ENCODE measurements at regions not wholly inside any gene's neighbourhood (a gene's known extent, or its start where the extent isn't known, plus 50 kb on each side); places are given as distances from the start of the nearest gene placed in this dataset.

DNA sequence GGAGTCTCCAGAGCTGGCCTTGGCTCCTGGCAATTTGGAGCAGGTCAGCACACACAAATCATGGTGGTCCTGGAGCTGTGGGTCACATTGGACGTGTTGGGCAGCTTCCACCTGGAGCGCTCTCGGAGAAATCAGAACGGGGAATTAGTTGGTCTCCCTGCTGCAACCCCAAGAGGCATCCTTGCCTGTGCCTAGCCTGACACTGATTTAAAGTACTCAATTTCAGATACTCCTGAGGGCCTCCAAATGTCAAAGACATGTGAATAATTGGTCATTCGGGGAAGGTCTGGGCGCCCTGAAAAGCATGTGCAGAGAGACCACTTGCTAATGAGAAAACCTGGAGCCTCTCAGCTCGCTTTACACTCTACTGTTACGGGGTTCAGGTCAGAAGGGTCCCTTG, 145.5 kb upstream of the AGAP1 start:
- ChIA-PET POLR2A (no interaction called here), CTCF (interaction anchor here (0.6 to 1.2 kb wide), 3 partner anchors 9 to 59 kb away, joined by 3 read pairs; no protein-coding TSS in a partner anchor)
- WGBS (ENCODE audit: missing lambda C conversion rate), result 90% methylated on average over 8 of the region's 8 CpGs
- TF ChIP-seq ZC3H11A (IDR thresholded peaks at IDR 0.05), result no peak
- no peak for TF ChIP-seq CBX2 (IDR thresholded peaks at IDR 0.05; ENCODE audit: borderline replicate concordance, low read depth)
- TF ChIP-seq, protein P1, sequence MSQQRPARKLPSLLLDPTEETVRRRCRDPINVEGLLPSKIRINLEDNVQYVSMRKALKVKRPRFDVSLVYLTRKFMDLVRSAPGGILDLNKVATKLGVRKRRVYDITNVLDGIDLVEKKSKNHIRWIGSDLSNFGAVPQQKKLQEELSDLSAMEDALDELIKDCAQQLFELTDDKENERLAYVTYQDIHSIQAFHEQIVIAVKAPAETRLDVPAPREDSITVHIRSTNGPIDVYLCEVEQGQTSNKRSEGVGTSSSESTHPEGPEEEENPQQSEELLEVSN (IDR thresholded peaks at IDR 0.05; ENCODE audit: borderline replicate concordance, low read depth), result no peak
- TF ChIP-seq, protein P2, sequence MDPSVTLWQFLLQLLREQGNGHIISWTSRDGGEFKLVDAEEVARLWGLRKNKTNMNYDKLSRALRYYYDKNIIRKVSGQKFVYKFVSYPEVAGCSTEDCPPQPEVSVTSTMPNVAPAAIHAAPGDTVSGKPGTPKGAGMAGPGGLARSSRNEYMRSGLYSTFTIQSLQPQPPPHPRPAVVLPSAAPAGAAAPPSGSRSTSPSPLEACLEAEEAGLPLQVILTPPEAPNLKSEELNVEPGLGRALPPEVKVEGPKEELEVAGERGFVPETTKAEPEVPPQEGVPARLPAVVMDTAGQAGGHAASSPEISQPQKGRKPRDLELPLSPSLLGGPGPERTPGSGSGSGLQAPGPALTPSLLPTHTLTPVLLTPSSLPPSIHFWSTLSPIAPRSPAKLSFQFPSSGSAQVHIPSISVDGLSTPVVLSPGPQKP (IDR thresholded peaks at IDR 0.05; ENCODE audit: low read depth, low read length), result no peak
- no peak for ATAC-seq
- peak overlapping the region; percentile 16 to 74; a peak in 4 of 6 replicates for H3K27ac ChIP-seq
- DNase-seq (ENCODE audit: low read depth in 1 of 2, low spot score in 1 of 2), result no peak
- H3K9me3 ChIP-seq, result no peaks in the 10 kb centered on the region
- H3K4me2 ChIP-seq, result peak overlapping the region; percentile 38; the same call in 1 of the 3 replicates
- H3K4me3 ChIP-seq, result no peak overlapping the region
- no peak for FAIRE-seq
- H3K4me1 ChIP-seq, result peaks cover 21% of the 10 kb centered on the region

DNA sequence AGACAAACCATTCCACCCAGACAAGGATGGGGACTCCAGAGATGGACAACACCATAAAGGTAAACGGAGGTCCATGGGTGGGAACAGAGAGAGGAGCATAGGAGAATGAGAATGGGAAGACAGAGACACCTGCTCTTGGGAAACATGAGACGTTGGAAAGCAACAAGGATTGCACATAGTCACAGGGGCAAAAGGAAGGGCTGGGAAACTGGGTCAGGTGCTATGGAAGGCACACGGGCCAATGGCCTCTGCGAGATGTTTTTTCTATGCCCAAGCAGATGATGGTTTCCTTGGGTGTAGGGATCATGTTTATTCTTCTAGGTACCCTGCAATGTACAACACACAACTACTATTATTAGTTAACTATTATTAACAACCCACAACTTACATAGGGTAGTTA, 143.6 kb upstream of the AGAP1 start:
- no peak for ATAC-seq
- no peak for TF ChIP-seq HOXA7 (CRISPR knock-in tag; IDR thresholded peaks at IDR 0.05)
- no peak for TF ChIP-seq HOXB13 (CRISPR knock-in tag; IDR thresholded peaks at IDR 0.05; ENCODE audit: low read depth)
- TF ChIP-seq, protein P3, sequence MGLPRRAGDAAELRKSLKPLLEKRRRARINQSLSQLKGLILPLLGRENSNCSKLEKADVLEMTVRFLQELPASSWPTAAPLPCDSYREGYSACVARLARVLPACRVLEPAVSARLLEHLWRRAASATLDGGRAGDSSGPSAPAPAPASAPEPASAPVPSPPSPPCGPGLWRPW (IDR thresholded peaks at IDR 0.05), result no peak
- TF ChIP-seq HEYL (CRISPR knock-in tag; IDR thresholded peaks at IDR 0.05), result no peak
- no peak for TF ChIP-seq HDAC2 (IDR thresholded peaks at IDR 0.05)
- TF ChIP-seq JUN (IDR thresholded peaks at IDR 0.05), result no peak
- no peak for TF ChIP-seq MAFK (IDR thresholded peaks at IDR 0.05; ENCODE audit: partially characterized antibody)
- TF ChIP-seq, protein P2 (IDR thresholded peaks at IDR 0.05; ENCODE audit: low read depth, low read length), result no peak
- TF ChIP-seq, protein P4, sequence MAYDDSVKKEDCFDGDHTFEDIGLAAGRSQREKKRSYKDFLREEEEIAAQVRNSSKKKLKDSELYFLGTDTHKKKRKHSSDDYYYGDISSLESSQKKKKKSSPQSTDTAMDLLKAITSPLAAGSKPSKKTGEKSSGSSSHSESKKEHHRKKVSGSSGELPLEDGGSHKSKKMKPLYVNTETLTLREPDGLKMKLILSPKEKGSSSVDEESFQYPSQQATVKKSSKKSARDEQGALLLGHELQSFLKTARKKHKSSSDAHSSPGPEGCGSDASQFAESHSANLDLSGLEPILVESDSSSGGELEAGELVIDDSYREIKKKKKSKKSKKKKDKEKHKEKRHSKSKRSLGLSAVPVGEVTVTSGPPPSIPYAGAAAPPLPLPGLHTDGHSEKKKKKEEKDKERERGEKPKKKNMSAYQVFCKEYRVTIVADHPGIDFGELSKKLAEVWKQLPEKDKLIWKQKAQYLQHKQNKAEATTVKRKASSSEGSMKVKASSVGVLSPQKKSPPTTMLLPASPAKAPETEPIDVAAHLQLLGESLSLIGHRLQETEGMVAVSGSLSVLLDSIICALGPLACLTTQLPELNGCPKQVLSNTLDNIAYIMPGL (CRISPR knock-in tag; IDR thresholded peaks at IDR 0.05; ENCODE audit: borderline replicate concordance), result no peak
- TF ChIP-seq NFE2L2 (conservative IDR thresholded peaks at IDR 0.05; ENCODE audit: low read length), result no peak
- TF ChIP-seq MYC (IDR thresholded peaks at IDR 0.05; ENCODE audit: borderline replicate concordance, low read length), result no peak
- no peak for TF ChIP-seq CHD4 (IDR thresholded peaks at IDR 0.05; ENCODE audit: borderline replicate concordance)
- no peak for TF ChIP-seq JUNB (IDR thresholded peaks at IDR 0.05)
- no peak for TF ChIP-seq EHMT2 (IDR thresholded peaks at IDR 0.05; ENCODE audit: low read depth)
- TF ChIP-seq, protein P1 (IDR thresholded peaks at IDR 0.05; ENCODE audit: borderline replicate concordance, low read depth), result no peak
- no peak for TF ChIP-seq PHF8 (IDR thresholded peaks at IDR 0.05; ENCODE audit: borderline replicate concordance, low read depth)
- no peak for TF ChIP-seq RCOR1 (IDR thresholded peaks at IDR 0.05; ENCODE audit: low read depth, low read length)
- TF ChIP-seq ZSCAN20 (CRISPR knock-in tag; IDR thresholded peaks at IDR 0.05), result no peak
- TF ChIP-seq CHD2 (IDR thresholded peaks at IDR 0.05; ENCODE audit: low read length, partially characterized antibody), result no peak
- TF ChIP-seq, protein P5, sequence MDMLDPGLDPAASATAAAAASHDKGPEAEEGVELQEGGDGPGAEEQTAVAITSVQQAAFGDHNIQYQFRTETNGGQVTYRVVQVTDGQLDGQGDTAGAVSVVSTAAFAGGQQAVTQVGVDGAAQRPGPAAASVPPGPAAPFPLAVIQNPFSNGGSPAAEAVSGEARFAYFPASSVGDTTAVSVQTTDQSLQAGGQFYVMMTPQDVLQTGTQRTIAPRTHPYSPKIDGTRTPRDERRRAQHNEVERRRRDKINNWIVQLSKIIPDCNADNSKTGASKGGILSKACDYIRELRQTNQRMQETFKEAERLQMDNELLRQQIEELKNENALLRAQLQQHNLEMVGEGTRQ (IDR thresholded peaks at IDR 0.05), result no peak
- no peak for FAIRE-seq
- WGBS (ENCODE audit: missing lambda C conversion rate), result 84% methylated on average over 4 of the region's 4 CpGs
- no peaks in the 10 kb centered on the region for H3K9me3 ChIP-seq
- POLR2A ChIA-PET, result no interaction called here
- peaks cover 12% of the 10 kb centered on the region for H3K4me1 ChIP-seq
- no peak for DNase-seq (ENCODE audit: low read depth in 1 of 2, low spot score in 1 of 2)
- H3K4me2 ChIP-seq, result no peak overlapping the region
- CTCF ChIA-PET, result no interaction called here
- H3K4me3 ChIP-seq, result no peak overlapping the region
- no peak overlapping the region for H3K27ac ChIP-seq
